ENCODE measurements at regions not wholly inside any gene's neighbourhood (a gene's known extent, or its start where the extent isn't known, plus 50 kb on each side); places are given as distances from the start of the nearest gene placed in this dataset.

DNA sequence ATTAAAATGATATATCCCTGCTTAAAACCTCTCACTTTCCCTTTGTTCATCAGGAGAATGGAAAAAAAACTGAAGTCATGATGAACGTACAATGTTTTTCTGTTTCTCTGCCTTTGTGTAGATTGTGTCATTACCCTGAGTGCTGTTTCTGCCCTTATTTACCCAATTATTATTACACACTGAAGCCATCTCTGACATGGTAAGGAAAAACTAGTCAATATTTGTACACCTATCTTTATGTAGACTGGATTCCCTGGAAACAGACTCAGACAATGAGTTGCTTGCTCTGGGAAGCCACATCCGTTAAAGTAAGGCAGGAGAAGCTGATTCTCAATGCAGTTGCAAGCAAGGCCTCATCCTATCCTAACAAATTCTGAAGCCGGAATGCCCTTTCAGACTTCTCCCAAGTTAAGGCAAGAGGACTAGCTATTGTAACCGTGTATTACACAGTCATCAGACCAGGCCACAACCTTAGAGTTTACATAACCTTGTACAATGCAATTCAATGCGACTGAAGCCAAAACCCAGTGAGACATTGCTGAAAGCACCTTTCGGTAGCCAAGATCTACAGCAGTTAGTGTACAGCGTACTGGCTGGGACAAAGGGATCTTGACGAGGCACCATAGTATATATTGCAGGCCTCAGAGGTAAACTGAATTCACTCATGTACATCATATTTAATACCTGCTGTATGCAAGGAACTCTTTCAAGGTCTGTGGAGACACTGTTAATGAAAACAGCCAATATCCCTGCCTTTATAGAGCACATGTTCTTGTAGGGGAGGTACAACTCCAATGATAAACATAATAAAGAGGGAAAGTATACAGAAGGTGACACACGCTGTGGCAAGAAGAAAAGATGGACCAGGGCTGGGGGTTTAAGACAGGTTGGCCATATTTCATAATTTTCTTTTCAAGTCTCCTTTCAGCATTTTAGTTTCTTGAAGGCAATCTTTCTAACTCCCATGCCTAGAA lies 1040.8 kb upstream of the SEMA6D start:
- DNase-seq = no peak

DNA sequence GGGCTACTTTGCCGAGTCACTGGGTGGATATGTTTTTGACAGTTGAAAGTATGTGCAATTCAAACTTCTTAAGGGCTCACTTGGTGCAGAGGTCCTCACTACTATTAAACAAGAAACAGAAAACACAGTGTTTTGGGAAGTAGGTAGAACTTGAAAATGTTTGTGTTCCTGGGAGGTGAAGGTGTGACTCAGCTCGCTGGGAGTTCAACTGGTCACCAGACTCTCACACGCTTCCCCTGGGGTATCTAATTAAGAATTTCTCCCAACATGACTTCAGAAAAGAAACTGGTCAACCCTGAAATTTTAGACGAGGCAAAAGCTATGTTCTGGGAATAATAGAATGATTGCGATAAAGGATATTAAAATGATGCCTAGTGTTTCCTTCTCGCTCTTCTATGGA lies 1039.8 kb upstream of the SEMA6D start:
- no peak for DNase-seq

DNA sequence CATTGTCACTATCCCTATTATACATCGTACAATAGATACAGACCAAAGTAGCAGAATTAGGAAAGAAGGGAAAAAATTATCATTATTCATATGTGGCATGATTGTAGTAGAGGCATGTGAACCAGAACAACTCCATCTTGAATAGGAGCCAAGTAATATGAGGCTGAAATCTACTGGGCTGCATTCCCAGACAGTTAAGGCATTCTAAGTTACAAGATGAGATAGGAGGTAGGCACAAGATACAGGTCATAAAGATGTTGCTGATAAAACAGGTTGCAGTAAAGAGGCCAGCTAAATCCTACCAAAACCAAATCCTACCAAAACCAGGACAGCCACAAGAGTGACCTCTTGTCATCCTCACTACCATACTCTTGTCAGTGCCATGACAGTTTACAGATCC lies 1035.4 kb upstream of the SEMA6D start:
- no peak for DNase-seq

DNA sequence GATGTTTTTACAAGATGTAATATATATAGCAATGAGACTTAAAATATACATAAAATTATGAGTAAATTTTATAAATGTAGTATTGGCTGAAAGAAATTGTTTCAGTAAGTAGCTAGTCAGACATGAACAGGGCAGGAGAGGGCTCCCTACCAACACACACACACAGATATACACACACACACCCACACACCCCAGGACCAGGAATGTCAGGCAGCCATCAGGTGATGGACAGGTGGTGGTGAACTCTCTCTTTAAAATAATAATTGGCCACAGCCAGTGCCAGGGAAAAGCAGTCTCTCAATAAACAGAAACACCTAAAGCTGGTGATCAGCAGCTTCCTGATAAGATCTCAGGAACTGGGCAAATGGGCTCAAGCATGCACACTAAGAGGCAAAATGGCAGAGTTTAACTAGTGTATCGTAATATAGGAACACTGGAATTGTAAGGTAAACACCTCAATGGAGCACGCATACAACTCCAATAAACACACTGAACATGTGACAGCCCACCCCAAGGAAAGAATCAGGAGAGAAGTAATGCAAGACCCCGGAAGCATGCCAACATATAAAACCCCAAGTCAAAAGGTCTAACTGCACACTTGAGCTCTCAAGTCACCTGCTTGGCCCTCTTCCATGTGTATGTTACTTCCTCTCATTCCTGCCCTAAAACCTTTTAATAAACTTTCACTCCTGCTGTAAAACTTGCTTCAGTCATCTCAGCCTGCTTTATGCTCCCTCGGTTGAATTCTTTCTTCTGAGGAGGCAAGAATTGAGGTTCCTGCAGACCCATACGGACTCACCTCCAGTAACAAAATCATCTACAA lies 1034.1 kb upstream of the SEMA6D start:
- DNase-seq = no peak

DNA sequence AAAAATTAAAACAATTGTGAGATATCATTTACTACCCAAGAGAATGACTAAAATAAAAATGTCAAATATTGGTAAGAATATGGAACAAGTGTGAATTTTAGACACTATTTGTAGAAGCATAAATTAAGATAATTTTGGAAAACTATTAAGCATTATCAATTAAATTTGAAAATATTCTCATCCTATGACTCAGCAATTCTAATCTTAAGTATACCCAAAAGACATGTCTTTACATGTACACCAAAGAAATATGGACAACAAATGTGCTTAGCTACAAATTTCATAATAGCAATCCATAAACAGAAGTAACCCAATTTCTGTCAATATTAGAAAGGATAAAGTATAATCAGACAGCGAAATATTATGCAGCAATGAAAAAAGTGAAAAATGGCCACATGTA lies 1032.2 kb upstream of the SEMA6D start:
- no peak for DNase-seq

DNA sequence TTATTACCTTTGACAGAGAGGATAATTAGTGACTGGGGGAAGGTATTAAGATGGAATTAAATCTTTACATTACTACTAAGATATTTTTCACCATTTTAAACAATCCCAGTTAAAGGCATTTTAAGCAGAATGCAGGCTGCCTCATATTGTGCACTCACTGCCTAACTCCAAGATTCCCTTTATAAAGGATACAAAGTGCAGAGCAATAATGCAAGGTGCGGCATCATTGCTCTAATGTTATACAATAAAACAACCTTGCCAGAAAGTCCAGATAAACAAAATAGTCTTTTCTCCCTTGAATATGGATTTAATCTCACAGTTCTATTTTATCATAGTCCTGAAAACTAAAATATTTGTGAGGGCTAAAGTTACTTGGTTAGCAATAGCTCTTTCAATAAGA lies 1031.6 kb upstream of the SEMA6D start:
- no peak for DNase-seq

DNA sequence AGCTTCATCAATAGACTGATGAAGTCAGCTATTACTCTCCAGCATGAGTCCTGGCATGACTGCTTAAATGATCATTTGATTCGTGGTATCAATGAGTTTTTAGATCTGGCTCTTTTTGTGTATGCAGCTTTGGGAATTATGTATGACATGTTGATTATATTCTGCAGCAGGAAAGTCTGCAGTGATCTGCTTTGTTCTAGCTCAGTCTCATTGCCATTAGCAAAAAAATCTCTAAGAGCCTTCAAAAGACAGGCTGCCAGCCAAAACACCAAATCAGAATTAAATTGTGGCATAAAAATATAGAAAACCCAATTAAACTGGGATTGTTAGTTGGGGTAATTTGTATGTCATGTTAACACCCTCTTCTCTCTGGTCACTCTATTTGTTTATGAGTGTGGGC lies 1021.0 kb upstream of the SEMA6D start:
- no peak for DNase-seq

DNA sequence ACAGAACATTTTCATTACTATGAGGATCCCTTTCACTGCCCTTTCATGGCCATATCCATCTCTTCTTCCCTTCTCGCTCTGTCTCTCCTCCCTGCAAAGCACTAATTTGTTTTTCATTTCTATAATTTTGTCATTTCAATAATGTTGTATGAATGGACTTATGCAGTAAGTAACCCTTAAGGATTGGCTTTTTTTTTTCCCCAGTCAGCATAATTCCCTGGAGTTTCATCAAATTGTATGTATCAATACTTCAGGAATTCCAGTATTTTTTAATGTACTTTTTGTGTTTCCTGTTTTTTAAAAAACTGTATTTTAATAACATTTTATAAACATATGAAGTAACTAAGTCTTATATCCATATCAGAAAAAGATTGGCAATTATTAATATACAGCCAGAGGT lies 1016.0 kb upstream of the SEMA6D start:
- DNase-seq = no peak

DNA sequence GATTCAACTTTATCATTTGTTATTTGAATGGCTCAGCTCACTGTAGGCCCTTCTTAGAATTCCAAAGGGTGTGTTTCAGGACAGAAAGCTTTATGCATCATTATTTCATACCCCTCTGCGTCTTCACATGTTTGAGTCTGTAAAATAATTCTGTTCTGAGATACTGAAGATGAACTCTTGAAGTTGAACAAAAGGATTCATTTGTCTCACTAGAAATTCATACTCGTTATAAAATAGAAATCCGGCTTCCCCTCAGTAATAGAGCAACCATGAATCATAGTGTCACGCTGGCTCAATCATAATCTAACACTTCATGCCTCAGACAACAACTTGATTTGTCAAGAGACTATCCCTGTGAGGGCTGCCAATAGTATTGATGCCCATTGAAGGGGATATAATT lies 1015.4 kb upstream of the SEMA6D start:
- DNase-seq = no peak

DNA sequence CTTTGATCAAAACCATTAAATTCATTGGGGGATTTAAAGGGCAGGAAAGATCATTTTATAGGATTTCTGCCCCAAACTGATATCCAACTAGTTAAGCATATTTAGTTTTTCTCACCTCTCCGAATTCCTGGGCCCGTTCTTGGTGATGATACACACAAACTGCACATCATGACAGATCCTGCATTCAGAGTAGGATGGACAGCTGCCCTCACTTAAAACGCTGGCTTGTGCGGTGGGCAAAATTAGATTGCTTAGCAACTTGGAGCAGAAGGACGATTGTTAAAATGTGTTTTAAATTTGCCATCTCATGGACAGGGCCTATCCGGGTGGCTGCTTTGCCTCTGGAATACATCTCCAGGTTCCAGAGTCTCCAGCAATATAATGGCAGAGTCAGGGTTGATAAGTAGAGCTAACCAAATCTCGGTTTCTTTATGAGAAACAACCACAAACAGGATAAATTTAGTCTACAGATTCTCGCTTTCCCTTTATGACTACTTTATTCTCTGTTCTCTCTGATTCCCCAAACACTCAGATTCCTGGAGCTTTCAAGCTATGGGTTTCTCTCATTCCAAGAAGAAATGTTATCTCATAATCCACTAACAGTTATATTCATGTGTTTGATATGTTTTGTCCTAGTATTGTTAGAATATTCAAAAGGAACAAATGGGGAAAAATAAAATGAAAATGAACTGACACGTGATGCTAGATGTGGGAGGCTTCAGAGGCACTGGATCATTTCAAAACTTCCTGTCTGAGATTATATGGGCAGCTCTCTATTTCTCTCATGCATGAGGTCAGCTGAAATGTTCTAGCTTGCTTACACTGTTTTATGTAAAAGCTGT lies 1014.1 kb upstream of the SEMA6D start:
- DNase-seq = no peak

DNA sequence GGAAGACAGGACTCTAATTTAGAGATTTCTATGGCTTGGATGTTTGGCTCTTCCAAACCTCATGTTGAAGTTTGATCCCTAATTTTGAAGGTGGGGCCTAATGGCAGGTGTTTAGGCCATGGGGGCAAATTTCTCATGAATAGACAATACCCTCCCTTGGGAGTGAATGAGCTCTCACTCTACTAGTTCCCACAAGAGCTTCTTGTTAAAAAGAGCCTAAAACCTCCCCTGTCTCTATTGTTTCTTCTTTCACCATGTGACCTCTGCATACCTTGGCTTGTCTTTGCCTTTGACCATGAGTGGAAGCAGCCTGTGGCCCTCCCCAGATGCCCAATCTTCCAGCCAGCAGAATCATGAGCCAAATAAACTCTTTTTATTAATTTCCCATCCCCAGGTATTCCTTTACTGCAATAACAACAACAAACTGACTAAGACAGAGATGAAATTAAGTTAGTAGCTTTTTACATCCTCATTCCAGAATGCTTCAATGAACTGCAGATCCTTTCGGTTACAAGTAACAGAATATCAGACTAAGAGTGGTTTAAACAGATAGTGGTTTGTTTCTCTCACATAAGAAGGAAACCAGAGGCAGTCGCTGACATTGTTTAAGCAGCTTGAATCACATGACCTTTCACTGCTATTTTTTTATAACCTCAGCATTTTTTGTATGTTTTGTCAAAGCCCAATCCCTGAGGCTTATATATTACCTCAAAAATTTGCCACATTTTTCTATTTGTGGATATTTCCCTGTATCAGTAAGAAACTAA lies 1013.3 kb upstream of the SEMA6D start:
- DNase-seq = no peak

DNA sequence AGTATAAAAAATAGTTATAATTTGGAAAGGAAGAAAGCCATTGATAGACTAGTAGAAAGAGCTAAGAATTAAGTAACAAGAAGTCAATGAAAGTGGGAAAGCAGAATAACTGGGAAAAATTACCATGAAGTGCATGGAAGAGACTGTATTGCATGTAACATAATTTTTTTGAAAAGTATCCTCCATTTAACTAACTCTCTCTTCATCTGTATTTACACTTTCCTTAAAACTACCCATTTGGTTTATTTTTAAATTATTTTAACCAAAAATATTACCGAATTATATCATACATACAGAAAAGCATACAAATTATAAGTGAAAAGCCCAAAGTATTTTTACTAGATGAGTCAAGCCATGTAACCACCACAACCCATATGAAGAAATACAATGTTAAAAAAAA lies 1009.9 kb upstream of the SEMA6D start:
- no peak for DNase-seq

DNA sequence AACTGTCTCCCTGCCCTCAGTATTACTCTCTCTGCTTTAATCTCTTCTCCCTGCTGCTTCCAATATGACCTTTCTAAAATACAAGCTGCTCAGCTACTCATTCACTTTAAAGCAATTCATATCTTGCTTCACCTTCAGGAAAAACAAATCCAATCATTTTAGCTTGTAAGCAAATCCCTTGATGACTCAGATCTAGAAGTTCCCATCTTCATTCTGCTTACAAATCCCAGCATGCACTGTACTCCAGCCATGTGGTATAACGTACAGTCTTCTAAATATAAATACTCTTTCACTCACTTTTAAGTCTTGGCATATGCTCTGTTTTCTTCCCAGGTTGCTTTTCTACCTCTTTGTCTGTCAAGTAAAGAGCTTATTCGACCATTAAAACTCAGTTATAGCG lies 1009.1 kb upstream of the SEMA6D start:
- DNase-seq = no peak

DNA sequence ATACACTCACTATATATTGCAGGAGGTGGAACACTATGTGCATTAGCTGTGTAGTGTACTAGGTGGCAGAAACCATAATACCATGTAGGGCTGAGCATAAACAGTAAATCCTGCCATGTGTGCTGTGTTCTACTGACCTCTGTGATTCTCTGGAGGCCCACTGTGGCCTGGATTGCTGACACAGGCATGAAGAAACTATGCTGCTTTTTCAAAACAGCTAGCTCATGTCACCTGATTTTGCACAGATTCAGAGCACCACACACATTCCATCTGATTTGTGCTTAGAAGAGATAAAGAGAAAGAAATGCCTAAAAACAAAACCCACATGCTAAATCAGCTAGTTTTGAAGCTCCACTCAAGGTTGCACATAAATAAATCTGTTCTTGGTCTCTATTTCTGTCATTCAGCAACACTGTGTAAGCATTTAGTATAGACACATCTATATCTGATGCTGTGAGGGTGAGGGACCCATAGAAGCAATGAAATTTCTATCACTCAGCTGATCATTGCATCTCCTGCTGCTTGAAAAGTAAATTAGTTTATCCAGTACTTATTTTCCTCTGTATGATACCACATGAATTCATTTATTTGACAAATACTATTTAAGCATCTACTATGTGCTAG lies 1007.7 kb upstream of the SEMA6D start:
- DNase-seq = no peak

DNA sequence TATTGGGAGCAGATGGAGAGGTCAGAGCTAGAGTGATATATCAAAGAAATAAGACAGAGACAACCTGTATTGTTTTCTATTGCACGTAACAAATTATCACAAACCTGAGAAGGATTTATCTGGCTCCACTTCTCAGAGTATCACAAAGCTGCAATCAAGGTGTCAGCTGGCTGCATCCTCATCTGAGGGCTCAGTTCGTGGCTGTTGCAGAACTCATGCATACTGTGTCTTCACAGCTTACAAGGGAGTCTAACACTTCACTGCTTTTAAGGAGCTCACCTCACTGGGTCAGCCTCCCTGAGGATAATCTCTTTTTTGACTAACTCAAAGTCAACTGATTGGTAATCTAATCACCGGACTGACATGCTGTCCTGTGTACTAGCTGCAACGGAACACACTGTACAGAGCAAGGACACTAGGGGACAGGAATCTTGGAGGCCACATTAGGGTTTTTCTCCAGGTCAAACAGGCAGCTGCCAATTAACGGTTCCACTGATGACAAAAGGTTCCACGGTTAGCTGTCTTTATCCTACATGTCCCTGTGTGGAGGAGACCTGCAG lies 1006.8 kb upstream of the SEMA6D start:
- DNase-seq = no peak

DNA sequence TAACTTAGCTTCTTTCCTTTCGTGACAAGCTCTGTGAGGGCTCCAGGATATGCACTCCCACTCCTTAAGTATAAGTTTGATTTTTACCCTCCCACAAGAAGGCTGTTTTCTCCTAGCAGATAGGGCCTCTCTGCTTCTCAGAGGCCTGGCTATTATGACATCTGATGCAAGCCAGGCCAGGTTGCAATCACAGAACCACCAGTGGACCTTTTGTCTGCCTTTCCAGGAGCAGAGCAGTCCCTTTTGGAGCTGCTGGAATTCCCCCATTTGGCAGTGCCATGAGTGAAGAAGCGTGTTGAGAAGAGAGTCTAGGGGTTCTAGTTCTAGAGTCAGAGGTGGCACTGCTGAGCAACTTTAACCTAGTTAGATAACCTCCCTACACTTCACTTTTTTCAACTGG lies 1004.3 kb upstream of the SEMA6D start:
- DNase-seq = no peak

DNA sequence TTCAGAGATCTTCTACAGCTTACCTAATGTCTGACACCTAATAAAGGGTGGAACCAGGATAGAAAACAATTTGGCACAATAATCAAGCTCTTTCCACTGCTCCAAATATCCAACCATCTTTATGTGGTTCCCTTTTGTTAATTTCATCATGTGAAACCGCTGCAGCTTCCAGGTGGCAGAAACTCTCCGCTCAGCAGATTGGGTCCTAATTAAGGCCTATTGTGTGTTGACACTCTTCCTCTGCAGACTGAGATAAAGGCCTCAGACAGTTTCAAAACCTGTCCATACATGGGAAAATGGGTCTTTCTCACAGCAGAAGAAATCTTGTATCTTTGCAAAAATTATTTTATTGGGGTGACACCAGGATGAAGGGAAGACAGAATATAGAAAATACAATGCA lies 1002.4 kb upstream of the SEMA6D start:
- DNase-seq = no peak

DNA sequence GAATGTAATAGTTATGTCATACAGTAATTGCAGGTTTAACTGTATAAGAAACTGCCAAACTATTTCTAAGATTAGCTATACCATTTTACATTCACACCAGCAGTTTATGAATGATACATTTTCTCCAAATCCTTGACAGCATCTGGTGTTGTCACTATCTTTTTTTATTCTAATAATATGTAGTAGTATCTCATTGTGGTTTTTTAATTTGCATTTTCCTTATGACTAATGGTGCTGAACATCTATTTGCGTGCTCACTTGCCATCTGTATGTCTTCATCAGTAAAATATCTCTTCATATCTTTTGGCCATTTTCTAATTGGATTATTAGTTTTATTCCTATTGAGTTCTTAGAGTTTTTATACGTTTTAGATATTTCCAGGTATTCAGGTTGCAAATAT lies 994.0 kb upstream of the SEMA6D start:
- DNase-seq = no peak

DNA sequence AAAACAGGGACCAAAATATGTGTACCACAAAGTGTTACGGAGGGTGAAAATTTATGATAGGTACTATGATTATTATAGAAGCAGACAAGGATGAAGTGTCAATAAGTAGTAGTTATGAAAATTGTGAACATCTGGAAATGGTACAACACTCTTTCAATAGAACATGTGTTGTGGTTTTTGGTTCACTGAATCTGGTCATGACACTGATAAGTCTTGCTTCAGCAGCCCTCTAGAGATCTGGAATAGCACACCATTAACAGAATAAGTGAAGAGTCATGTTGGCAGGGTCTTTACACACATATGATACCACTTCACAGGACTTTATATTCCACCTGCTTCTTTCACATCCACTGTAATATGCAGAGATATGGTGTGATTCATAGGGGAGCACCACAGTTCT lies 985.2 kb upstream of the SEMA6D start:
- DNase-seq = no peak

DNA sequence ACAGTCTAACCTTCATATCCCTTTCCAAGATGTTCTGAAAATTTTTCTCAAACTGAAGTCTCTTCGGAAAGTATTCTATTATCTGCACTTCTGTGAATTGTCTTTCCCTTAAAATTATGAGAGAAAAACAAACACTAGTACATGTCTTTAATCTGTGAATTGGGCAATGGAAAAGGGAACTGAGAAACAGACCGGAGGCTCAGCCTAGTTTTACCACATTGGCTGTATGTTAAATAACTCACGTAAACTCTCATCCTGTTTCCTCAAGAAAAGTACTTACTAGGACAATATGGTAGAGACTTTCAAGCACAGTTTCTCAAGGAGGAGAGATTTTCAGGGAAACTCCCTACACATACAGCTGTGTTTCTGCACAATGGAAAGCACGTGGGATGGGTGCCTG lies 982.2 kb upstream of the SEMA6D start:
- DNase-seq = no peak

DNA sequence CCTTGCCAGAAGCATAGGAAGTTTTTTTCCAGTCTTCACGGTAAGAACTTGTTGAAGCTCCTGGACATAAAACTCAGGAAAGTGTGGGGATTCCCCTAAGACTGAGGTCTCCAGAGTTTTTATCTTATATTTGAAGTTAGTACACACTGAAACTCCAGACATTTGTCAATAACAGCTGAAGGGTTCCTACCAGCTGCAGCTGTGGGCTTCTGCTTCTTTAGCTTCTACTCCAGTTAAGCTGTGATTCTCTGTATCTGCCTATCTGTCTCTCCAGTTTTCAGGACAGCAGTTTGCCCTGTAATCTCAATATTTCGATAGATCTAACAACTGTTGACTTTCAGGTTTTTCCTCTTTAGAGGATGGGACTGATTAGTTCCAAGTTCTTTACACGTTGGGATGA lies 966.0 kb upstream of the SEMA6D start:
- no peak for DNase-seq

DNA sequence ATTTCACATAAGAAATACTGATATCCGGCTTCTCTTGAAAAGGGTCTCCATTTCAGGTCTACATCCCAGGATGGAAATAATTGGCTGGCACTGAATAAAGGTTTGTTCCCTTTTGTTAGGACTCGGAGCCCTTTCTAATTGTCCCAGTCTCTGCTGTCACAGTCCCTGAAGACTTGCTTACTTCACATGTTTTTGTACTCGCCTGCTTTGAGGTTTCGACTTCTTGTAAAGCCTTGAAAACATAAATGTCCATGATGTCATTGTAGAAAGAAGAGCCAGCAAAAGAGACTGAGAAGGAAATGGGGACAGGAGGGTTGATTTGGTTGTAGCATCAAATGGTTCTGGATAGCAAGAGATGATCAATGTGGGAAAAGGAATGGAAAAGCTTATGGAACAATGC lies 963.4 kb upstream of the SEMA6D start:
- no peak for DNase-seq

All from suppressor macrophage treated with lipopolysaccharide for 4 hours (primary cell).